ENCODE measurements at regions not wholly inside any gene's neighbourhood (a gene's known extent, or its start where the extent isn't known, plus 50 kb on each side); places are given as distances from the start of the nearest gene placed in this dataset.
"Not testable (repeated sequence)": the region's sequence is repeated elsewhere in the genome, so short reads cannot be mapped to it uniquely, and the experiment has no call there.

- TF ChIP-seq HMGXB4 (CRISPR knock-in tag; IDR thresholded peaks at IDR 0.05; ENCODE audit: borderline replicate concordance in 1 of 2, low read depth in 1 of 2) (peak; percentile 90 to 98), POLR2AphosphoS5 (IDR thresholded peaks at IDR 0.05; ENCODE audit: low read depth, low read length) (peak; percentile 38; the same call in 1 of the 2 replicates), KDM2A (CRISPR knock-in tag; IDR thresholded peaks at IDR 0.05; ENCODE audit: borderline replicate concordance, low read depth) (peak; percentile 91), CBX5 (CRISPR knock-in tag; IDR thresholded peaks at IDR 0.05; ENCODE audit: borderline replicate concordance) (peak; percentile 56; the same call in 1 of the 2 replicates), RARA (CRISPR knock-in tag; IDR thresholded peaks at IDR 0.05) (peak; percentile 32; the same call in 1 of the 2 replicates)
Measured at GRCh38 chr6:26956601-26957184, 290.8 kb upstream of the PRSS16 start (continued).

- intact Hi-C loops (cut with micrococcal nuclease; ENCODE audit: unreplicated experiment) = loop anchor here (2.0 kb wide), 1 partner anchor 121 kb away; no protein-coding TSS in a partner anchor
- FAIRE-seq; H3K4me1 ChIP-seq (ENCODE audit: insufficient read depth, low read length); H3K36me3 ChIP-seq (replicated peaks in 1 of 2; ENCODE audit: control insufficient read depth in 1 of 2, insufficient read depth in 2 of 2, low read length in 2 of 2); H3K27me3 ChIP-seq (ENCODE audit: control insufficient read depth in 1 of 2, insufficient read depth in 2 of 2, low read length in 2 of 2); H4K20me1 ChIP-seq (ENCODE audit: insufficient read depth, low read length); BruUV-seq (replicated peaks); ATAC-seq; CTCF ChIA-PET (ENCODE audit: low intra/inter-chr PET ratio, low total read pairs); H3K79me2 ChIP-seq (ENCODE audit: insufficient read depth, low read length); POLR2A ChIA-PET; H3K9me3 ChIP-seq (ENCODE audit: low read length); in situ Hi-C loops (cut with HindIII; ENCODE audit: extremely low pct_ligation_motif_present, low pct_unique_long_range_greater_than_20kb): not testable (repeated sequence)
- Histone ChIP-seq H3K4me3 (replicated peaks in 1 of 3; ENCODE audit: insufficient read depth in 1 of 3, low read depth in 2 of 3, low read length in 3 of 3) (peak overlapping the region; percentile 53 to 61 (median 57); a peak in 4 of 6 replicates), H3K27ac (ENCODE audit: extremely low read length, insufficient read depth, low read length) (peak overlapping the region; percentile 65), H2AFZ (ENCODE audit: low read length) (peak overlapping the region; percentile 28), H3K9ac (ENCODE audit: insufficient read depth, low read depth, low read length) (peak overlapping the region; percentile 53), H3K4me2 (ENCODE audit: low read depth, low read length) (peak overlapping the region; percentile 73)
- 1% methylated on average over 6 of the region's 6 CpGs for WGBS (ENCODE audit: low lambda C conversion rate)
- DNase-seq (ENCODE audit: low spot score) = peak; percentile 11
- TF ChIP-seq HOMEZ (CRISPR knock-in tag; IDR thresholded peaks at IDR 0.05; ENCODE audit: low read depth) (peak; percentile 59; the same call in 1 of the 2 replicates), SIX1 (CRISPR knock-in tag; IDR thresholded peaks at IDR 0.05; ENCODE audit: borderline replicate concordance) (peak; percentile 92), ZBTB26 (CRISPR knock-in tag; IDR thresholded peaks at IDR 0.05; ENCODE audit: borderline replicate concordance) (peak; percentile 93), SIX4 (CRISPR knock-in tag; IDR thresholded peaks at IDR 0.05) (peak; percentile 95), MIXL1 (CRISPR knock-in tag; IDR thresholded peaks at IDR 0.05) (peak; percentile 33; the same call in 1 of the 2 replicates), MED1 (CRISPR knock-in tag; IDR thresholded peaks at IDR 0.05) (peak; percentile 24; the same call in 1 of the 2 replicates), SOX5 (CRISPR knock-in tag; IDR thresholded peaks at IDR 0.05; ENCODE audit: borderline replicate concordance) (peak; percentile 12; the same call in 1 of the 2 replicates), NCOA2 (CRISPR knock-in tag; IDR thresholded peaks at IDR 0.05) (0 out of 2 replicates have a peak, but pooled peaks have one; percentile 26), SMARCC2 (IDR thresholded peaks at IDR 0.05) (0 out of 2 replicates have a peak, but pooled peaks have one; percentile 60), ONECUT2 (CRISPR knock-in tag; IDR thresholded peaks at IDR 0.05) (0 out of 2 replicates have a peak, but pooled peaks have one; percentile 25), FOXA1 (IDR thresholded peaks at IDR 0.05) (peak; percentile 95), FOXA1 (CRISPR knock-in tag; IDR thresholded peaks at IDR 0.05) (peak; percentile 75)
Measured at GRCh38 chr6:26957399-26958127, 289.9 kb upstream of the PRSS16 start.

Data from HepG2 (cell line).